A172 (cell line): ENCODE measurements at regions not wholly inside any gene's neighbourhood (a gene's known extent, or its start where the extent isn't known, plus 50 kb on each side); places are given as distances from the start of the nearest gene placed in this dataset.

ENCODE experiments used
- DNase-seq: peaks from one replicate; pipeline ENCODE4 v3.0.0-alpha.2; 2015; ENCODE audit warnings: low spot score

DNA sequence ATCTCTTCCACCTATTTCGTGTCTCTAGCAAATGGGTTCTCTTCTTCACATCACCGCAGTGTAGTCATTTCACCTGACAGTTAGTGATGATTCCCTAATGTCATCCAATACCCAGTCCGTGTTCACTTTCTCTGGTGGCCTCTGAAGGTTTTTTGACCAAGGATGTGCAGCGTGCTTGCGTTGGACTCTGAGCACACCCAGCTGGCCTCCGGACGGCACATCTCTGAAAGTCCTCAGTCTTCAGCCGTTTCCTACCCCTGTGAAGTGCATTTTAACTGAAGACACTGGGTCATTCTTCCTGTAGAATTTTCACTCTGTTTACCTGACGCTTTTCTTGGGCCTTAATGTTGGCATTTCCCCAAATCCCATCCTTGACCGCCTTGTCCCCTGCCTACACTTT, 98.7 kb downstream of the ERMARD start:
- DNase-seq, result no peak

DNA sequence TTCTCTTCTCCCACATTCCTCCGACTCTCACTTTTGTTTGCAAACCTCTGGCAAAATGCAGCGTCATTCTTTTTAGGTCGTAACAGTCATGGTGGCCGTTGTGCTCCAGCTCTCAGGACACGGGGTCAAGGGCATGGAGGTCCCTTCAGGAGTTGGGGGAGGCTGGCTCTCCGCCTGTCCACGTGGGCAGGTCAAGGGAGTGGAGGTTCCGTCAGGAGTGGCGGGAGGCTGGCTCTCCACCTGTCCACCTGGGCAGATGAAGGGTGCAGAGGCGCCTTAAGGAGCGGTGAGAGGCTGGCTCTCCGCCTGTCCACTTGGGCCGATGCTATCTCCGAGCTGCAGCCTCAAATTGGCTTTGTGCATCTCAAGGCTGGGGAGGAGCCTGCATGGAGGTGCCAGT, 98.0 kb downstream of the ERMARD start:
- DNase-seq, result no peak

DNA sequence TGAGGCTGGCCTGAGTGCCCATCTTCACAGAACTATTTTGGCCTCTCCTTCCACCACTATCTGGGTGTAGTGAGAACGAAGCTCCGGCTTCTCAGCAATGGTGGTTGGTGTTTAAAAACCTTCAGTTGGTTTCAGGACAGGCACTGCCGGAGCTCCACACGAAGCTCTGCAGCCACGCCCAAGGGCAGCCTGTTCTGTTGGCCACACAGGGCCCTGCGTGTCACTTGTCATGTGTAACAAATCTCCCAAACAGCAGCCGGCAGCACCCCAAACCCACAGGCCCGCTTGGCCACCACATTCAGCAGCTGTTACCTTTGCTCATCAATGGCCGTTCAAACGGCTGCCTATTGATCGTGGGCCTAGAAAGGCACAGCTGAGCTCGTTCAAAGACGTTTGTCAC, 97.5 kb downstream of the ERMARD start:
- no peak for DNase-seq

DNA sequence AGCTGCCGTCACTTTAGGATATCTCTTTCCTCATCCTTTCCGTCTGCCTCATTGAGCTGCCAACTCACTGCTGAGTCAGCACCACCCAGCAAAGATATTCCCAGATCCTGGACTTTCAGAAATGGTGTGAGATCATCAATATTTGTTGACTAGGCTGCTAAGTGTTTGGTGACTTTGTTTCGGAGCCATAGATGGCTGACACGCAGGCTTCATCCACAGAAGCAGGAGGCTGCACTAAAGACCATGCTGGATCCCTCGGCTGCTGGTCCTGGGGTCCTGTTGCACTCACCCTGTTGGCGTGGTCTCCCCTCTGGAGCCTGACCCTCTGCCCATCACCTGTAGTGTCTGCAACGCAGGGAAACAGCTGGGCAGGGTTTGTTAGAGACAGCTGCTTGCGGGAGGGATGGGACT, 96.5 kb downstream of the ERMARD start:
- DNase-seq, result no peak

DNA sequence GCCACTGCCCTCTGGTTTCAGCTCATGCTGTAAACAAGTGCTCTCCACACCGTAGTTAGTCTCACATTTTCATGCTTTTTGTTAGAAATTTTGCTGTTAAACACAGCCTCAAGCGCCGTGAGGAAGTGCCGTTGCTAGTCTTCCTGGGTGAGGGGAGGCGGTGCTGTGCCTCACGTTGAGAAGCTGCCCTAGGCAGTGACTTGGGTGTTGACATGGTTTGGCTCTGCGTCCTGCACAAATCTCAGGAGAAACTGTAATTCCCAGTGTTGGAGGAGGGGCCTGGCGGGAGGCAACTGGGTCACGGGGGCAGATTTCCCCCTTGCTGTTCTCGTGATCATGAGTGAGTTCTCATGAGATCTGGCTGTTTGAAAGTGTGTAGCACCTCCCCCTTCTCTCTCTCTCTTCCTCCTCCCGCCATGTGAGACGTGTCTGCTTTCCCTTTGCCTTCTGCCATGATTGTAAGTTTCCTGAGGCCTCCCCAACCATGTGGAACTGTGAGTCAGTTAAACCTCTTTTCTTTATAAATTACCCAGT, 95.8 kb downstream of the ERMARD start:
- DNase-seq, result no peak

DNA sequence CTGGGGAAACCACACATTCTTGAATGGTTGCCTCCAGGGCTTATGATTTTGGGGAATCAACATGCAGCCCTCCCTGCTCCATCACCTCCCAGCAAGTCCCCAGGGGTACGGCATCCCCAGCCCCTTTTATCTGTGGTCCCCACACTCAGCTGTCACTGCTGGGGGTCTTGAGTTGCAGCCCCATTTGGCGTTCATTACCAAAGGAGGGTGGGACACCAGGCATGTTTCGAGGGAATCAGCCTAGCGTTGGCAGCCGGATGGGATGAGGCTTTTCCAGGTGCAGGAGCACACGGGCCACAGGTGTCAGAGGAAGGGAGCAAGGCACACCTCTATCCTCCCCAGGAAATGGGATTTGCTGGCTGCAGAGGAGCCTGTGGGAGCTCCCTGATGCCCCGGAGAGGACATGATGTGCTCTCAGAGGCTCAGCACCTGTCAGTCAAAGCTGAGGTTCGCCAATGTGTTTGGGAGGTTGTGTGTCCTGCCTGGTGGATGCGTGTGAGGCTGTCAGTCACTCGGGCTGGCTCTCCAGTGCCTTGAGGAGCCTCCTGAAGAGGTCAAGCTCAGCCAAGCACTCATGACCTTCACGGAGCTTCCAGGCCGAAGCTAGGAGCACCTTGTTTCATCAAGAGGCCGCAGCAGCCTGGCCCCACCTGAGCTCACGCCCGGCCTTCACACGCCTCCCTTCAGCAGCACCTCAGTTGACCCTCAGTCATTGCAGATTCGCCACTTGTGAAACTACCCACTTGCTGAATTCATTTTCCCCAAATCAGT, 95.0 kb downstream of the ERMARD start:
- DNase-seq, result no peak

DNA sequence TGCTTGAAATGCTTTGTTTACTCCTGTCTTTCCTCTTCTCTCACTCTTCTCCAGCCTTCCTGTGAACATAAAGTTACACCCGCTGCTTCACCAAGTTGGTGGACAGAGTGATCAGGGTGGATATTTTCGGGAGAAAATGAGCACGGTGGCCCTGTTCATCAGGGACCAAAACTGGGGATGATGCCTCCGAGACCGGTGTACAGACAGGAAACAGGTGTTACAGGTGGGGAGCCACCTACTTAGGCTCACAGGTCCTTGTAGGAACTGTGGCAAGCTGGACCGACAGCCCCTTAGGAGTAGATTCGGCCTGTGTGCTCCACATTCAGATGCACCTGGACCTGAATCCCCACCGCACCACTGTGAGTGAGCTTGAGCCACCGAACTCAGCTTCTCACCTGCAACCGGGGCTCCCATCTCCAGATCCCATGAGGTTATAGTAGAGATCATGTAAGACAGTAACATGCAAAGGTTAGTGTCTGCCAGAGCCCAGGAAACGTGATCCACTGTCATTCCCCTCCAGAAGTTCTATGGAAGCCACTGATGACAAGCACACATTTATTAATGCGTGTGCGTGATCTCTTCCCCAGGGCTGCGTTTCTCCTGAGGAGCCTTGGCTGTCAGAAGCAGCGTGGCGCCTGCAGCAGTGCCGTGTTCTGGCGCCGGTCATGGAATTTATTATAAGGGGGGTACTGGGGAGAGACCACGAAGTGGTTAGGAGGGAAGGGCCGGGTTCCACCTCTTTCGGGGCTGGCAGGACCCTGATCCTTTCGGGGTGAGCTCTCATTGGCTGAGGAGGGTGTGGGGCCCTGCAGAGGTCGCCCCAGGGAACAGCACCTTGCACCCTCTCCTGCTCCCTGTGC, 94.2 kb downstream of the ERMARD start:
- no peak for DNase-seq

DNA sequence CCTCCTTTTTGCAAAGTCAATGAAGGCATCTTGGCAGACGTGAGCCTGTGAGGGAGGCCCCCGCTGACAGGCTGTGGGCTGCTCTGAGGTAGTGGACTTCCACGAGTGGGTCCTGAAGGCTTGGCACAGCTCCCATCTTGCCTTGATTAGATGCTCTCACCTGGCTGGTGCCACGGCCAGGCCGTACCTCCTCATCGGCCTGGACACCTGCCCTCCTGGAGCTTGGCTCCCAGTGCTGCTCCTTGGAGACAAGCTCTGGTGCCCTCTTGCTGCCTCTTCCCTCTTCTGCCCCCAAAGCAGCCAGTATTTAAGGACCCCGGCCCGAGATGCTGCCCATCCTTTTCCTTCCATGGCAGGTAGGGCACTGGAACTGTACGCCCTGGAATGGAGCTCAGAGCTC, 93.5 kb downstream of the ERMARD start:
- DNase-seq, result no peak

DNA sequence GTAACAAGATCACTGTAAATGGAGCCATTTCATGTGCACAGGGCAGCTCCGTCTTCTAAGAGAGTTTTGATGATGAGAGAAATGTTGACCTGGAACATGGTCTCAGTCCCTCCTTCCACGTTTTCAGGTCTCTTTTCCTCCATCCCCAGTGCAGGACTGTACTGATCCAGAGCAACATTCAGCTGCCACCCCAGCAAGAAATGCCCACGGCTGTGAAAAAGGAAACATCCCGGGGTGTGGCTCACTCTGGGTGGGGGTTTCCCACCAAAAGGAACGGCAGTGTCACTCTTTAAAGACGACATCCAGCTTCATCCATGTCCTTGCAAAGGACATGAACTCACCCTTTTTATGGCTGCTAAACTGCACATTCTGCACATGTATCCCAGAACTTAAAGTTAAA, 92.6 kb downstream of the ERMARD start:
- no peak for DNase-seq

DNA sequence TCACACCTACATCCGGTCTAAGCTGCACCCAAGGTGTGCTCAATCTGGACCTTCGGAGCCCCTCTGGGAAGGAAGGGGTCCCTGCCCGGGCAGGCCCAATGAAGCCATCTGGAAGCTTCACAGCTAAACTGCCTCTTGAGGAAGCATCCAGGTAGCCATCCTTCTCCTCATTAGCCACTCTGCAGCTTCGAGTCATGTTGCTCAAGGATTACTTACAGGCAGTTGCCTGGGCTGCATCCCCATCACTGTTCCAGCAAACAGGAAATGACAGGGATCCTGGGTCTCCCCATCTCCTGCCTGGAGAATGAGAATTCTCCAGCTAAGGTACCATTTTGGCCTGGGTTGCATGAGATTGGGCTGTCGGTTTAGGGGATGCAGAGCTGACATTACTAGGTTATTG, 91.7 kb downstream of the ERMARD start:
- no peak for DNase-seq

DNA sequence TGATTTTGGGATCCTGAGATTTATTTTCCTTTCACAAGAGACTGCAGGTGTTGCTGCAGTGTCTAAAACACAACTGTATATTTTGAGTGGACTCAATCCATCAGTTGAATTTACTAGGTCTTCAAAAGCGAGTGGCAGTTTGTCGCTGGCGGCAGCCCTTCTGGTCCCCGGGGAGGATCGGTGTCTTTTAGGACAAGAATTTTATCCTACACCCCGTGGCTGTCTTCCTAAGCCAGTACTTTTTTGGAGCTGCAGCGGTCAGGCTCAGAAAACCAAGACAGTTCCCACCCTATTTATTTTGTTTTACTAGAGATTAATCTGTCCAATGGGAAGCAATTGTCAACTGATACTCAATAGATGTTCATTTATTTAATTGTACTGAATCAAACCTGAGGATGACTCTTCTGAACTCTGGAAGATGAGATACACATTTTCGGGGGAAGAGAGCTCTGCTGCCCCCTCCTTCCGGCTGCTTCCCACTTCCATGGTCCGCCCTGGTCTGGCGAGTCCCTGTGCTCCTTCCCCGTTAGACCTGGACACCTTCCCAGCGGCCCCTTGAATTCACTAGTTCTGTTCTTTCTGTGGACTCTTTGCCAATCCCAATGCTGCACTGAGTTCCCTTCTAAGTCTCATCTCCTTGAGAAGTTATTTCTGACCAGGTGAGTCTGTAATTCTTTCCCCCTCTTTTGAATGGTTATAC, 90.6 kb downstream of the ERMARD start:
- DNase-seq, result no peak

DNA sequence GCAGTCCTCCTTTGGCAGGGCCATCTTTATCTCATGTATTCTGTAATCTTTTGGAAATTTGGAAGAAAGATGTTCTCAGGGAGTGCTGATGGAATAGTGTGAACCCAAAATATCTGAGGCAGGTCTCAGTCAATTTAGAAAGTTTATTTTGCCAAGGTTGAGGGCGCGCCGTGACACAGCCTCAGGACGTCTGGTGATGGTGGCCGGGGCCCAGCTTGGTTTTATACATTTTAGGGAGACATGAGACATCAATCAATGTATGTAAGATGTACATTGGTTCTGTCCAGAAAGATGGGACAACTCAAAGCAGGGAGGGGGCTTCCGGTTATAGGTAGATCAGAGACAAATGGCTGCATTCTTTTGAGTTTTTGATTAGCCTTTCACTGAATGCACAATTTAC, 89.8 kb downstream of the ERMARD start:
- DNase-seq, result no peak

DNA sequence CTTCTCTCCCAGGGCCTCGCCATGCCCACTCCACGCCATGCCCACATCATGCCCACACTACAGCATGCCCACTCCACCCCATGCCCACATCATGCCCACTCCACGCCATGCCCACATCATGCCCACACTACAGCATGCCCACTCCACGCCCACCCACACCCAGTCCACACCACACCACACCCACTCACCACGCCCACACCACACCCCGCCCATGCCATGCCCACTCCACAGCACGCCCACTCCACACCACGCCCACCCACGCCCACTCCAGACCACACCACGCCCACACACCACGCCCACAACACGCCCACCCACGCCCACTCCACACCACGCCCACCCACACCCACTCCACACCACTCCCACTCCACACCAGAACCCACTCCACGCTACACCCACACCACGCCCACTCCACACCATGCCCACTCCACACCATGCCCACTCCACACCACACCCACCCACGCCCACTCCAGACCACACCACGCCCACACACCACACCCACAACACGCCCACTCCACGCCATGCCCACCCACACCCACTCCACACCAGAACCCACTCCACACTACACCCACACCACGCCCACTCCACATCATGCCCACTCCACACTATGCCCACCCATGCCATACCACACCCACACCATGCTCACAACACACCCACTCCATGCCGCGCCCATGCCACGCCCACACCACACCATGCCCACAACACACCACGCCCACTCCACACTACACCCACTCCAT, 88.6 kb downstream of the ERMARD start:
- no peak for DNase-seq

DNA sequence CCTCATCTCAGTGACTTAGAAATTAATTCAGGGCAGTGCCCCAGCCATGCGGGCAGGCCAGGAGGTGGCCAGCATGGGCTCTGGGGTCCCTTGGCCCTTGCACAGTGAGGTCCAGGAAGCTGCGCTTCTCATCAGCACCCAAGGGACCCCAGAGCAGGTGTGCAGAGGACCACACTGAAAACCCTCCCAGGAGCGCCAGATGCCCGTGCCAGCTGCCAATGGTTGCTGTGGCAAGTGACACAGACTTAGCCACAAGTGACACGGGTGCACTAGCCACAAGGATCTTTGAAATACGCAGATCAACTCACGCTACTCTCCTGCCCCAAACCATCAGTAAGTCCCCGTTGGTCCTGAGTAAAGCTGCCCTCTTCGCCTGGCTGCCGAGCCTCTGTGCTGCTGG, 88.1 kb downstream of the ERMARD start:
- DNase-seq, result no peak

DNA sequence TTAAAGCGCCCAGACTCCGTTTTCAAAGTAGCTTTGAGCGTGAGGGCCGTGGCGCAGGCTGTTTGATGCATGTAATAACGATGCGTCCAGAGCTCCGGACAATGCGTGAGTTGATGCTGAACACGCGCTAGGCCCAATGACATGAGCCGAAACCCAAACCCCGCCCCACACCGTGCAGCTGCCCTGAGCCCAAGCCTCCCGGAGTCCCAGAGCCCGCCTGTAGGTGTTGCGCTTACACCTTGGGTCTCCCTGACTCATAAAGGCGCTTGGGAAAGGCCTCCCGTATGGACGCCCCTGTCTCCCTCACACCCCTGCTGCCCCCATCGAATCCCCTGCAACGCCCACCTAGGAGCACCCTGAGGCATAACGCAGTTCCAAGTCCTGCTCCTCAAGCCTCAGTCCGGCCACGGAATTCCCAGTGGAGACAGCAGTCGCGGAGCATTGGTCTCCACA, 87.6 kb downstream of the ERMARD start:
- no peak for DNase-seq

DNA sequence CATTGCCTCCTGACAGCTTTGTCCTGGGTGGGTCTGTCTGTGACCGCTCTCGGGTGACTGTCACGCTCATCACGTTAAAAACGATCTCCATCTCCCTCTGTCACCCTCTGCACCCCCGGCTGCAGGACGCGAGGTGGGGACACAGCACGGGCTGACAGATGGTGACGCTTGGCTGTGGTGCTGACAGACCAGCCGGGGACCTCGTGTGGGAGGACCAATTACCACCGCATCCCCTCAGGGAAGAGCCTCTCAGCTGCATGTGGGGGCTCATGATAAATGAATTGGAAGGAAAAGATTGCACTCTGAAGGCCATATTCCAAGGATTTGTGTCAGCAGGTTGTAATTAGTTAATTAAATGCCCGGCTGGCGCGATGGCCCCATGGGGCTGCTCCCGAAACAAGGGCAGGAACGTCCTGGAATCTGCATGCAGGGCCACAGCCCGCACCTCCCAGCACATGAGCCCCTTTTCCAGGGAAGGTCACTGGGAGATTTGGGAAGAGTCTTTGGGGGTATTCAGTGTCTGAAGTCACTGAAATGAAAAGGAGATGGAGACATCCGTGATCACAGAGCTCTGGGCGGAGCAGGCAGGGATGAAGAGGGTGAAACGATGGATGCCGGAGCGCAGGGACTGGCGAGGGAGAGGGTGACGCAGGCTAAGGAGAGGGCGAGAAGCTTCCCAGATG, 87.1 kb downstream of the ERMARD start:
- no peak for DNase-seq

DNA sequence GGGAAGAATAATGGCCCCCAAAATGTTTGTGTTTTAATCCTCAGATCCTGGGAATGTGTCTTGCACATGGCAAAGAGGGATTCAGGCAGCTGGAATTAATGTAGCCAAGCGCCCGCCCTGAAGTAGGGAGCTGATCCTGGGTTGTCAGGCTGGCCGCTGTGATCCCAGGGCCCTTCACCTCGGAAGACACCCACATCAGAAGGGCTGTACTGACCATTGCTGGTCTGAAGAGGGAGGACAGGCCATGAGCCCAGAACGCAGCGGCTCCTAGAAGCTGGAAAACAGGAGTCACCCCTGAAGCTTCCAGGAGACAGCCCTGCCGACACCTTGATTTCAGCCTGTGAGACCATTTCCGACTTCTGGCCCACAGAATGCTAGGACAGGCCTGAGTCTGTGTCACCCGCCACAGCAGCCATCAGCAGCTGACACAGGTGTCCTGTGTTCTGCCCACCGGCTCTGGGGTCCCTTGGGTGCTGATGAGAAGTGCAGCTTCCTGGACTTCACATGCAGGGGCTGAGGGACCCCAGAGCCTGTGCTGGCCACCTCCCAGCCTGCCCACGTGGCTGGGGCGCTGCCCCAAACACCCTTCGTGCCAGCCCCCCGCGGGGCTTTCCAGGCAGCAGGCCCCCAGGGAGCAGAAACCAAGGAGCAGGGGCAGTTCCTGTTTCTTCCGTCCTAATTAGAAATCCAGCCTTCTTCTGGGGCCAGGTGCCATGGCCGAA, 86.3 kb downstream of the ERMARD start:
- DNase-seq, result no peak

DNA sequence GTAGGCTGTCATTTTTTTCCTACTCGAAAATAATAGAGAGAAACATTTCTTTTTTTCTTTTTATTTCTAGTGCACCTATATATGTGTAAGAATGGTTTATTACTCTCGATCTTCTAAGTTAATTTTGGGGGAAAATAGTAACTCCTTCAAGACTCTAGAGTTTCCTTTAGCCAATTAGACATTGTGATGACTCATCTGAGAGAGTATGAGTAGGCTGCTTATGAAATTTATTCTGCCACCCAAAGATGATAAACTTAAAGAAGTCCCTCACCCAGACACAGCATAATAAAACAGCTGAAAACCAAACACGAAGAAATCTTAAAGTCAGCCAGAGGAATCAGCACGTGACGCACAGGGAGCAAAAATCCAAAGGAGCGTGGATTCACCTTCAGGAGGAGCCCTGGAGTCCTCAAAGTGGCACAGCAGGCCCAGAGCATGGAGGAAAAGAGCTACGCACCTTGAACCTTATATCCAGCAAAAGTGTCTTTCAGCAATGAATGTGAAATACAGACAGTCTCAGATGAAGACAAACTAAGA, 81.9 kb downstream of the ERMARD start:
- DNase-seq, result no peak

DNA sequence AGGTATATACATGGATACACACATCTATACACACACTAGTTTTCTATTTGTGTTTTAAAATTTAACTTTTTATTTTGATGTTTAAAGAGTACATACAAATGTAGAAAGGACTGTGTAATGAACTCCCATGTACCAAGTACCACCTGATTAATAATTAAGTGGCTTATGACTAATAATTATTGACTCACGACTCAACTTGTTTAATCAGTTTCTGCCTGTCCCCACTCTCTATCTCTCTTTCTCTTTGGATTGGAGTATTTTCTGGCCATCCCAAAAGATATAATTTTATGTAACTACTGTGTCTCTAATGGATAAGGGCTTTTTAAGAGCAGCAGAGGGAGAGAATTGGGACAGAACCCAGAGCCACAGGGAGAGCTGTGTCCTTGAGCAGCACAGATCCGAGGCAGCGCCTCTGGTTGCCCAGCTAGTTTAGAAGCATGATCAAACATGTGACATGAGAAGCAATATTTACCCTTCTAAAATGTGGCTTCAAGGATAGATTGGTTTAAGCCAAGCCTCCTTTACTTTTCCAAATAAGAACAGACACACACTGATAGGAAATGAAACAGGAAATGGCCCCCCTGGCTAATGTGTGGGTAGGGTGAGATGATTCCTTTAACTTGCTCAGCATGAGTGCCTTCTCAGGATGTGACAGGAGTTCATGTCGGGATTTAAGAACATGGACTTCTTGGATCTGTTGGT, 81.0 kb downstream of the ERMARD start:
- DNase-seq, result no peak
